A549 (cell line): ENCODE measurements at regions not wholly inside any gene's neighbourhood (a gene's known extent, or its start where the extent isn't known, plus 50 kb on each side); places are given as distances from the start of the nearest gene placed in this dataset.

ENCODE experiments used
- ATAC-seq, 2 experiments: fragments of 200-7000 bp in 1 of 2; fragments of >200 bp in 1 of 2; cut with Nextera tagmentation in 1 of 2; cut with Tn5 transposase in 1 of 2; 3 replicates each; pipeline versions ENCODE4 v1.8.0 to v1.9.1; 2018 to 2020; ENCODE audit warnings: mild to moderate bottlenecking in 1 of 2, moderate library complexity in 1 of 2
- CTCF ChIA-PET: fragments of 300-600 bp; sonication (Branson Sonifier 250); formaldehyde crosslinking; extraction: SDS; loops from one replicate; lab custom pipeline; 2021; ENCODE audit warnings: antibody characterized with exemption, inconsistent platforms; lab: Yijun Ruan, JAX
- POLR2A ChIA-PET: fragments of 350-600 bp; formaldehyde crosslinking; extraction: SDS; loops from one replicate; lab custom pipeline; 2021; ENCODE audit warnings: antibody characterized with exemption, inconsistent platforms; lab: Yijun Ruan, JAX
- DNase-seq, 2 experiments: peaks; one replicate each; pipeline versions ENCODE4 v3.0.0 to v3.0.0-alpha.2; 2011 to 2016; ENCODE audit warnings: low read depth in 1 of 2, low spot score in 1 of 2
- FAIRE-seq: peaks from 2 replicates; lab custom pipeline; 2011; peaks lifted over from hg19 to GRCh38; lab: Jason Lieb, UNC
- H3K27ac ChIP-seq, 2 experiments: fragments of >200 bp; sonication (Bioruptor Twin); formaldehyde crosslinking; 3 replicates each; pipeline ENCODE4 v1.5.1; 2016 to 2017
- H3K4me1 ChIP-seq: fragments of >200 bp; sonication (Bioruptor Twin); formaldehyde crosslinking; 3 replicates; pipeline ENCODE4 v1.6.1; 2016
- H3K4me2 ChIP-seq: fragments of >200 bp; sonication (Bioruptor Twin); formaldehyde crosslinking; 3 replicates; pipeline ENCODE4 v1.6.1; 2016
- H3K4me3 ChIP-seq: fragments of >200 bp; sonication (Bioruptor Twin); formaldehyde crosslinking; 3 replicates; pipeline ENCODE4 v1.5.1; 2016
- H3K9me3 ChIP-seq: fragments of >200 bp; sonication (Bioruptor Twin); formaldehyde crosslinking; 3 replicates; pipeline ENCODE4 v1.6.1; 2016
- BHLHE40 ChIP-seq: IDR thresholded peaks from 2 replicates; pipeline ENCODE4 v1.6.1; 2012; ENCODE audit warnings: low read depth, low read length, inconsistent platforms
- CTCF ChIP-seq: fragments of >200 bp; sonication (Bioruptor Twin); formaldehyde crosslinking; IDR thresholded peaks from 3 replicates; pipeline ENCODE4 v1.5.1; 2016
- EHMT2 ChIP-seq: fragments of 200-600 bp; sonication (generic); IDR thresholded peaks from 2 replicates; pipeline ENCODE4 v1.6.1; 2016; ENCODE audit warnings: antibody characterized with exemption, low read depth, mild to moderate bottlenecking, moderate library complexity
- ELK1 ChIP-seq: fragments of 150-350 bp; IDR thresholded peaks from 2 replicates; pipeline ENCODE4 v1.6.1; 2014; ENCODE audit warnings: low read depth, mild to moderate bottlenecking, low read length
- ESRRA ChIP-seq: fragments of 150-350 bp; IDR thresholded peaks from 2 replicates; pipeline ENCODE4 v1.6.1; 2014; ENCODE audit warnings: mild to moderate bottlenecking, low read length, borderline replicate concordance
- GATA3 ChIP-seq: IDR thresholded peaks from 2 replicates; pipeline ENCODE4 v1.6.1; 2012; ENCODE audit warnings: borderline replicate concordance
- HEYL ChIP-seq: fragments of 250-450 bp; sonication (Bioruptor Pico); IDR thresholded peaks from 2 replicates; pipeline ENCODE4 v1.8.0; 2021; ENCODE audit warnings: mild to moderate bottlenecking, moderate library complexity
- HOXB13 ChIP-seq: fragments of 250-450 bp; sonication (Bioruptor Pico); IDR thresholded peaks from 2 replicates; pipeline ENCODE4 v1.5.0; 2020; ENCODE audit warnings: low read depth, mild to moderate bottlenecking, moderate library complexity
- JUN ChIP-seq, 2 experiments: fragments of >200 bp; sonication (Bioruptor Twin); formaldehyde crosslinking; IDR thresholded peaks; 2 replicates in 1 of 2; 3 replicates in 1 of 2; pipeline ENCODE4 v1.6.1; 2016 to 2017
- JUNB ChIP-seq: fragments of >200 bp; sonication (Bioruptor Twin); formaldehyde crosslinking; IDR thresholded peaks from 2 replicates; pipeline ENCODE4 v1.6.1; 2016
- MAFK ChIP-seq: fragments of 450-650 bp; IDR thresholded peaks from 2 replicates; pipeline ENCODE4 v1.6.1; 2014; ENCODE audit not compliant: partially characterized antibody
- MAZ ChIP-seq: fragments of 150-350 bp; IDR thresholded peaks from 2 replicates; pipeline ENCODE4 v1.6.1; 2014; ENCODE audit warnings: antibody characterized with exemption, low read depth, low read length, borderline replicate concordance
- MYC ChIP-seq: IDR thresholded peaks from 2 replicates; pipeline ENCODE4 v1.6.1; 2012; ENCODE audit warnings: mild to moderate bottlenecking, inconsistent platforms, low read length, improper control_type of control experiment, borderline replicate concordance
- POLR2A ChIP-seq: IDR thresholded peaks from 2 replicates; pipeline ENCODE4 v1.6.1; 2012; ENCODE audit warnings: mild to moderate bottlenecking, low read length
- POLR2AphosphoS2 ChIP-seq: conservative IDR thresholded peaks from 2 replicates; pipeline ENCODE4 v1.6.1; 2012; ENCODE audit warnings: low read length, improper control_type of control experiment, inconsistent platforms
- RARB ChIP-seq: fragments of 250-450 bp; sonication (Bioruptor Pico); IDR thresholded peaks from 2 replicates; pipeline ENCODE4 v1.8.0; 2021; ENCODE audit warnings: mild to moderate bottlenecking, moderate library complexity
- RCOR1 ChIP-seq: fragments of 150-350 bp; IDR thresholded peaks from 2 replicates; pipeline ENCODE4 v1.6.1; 2014; ENCODE audit warnings: antibody characterized with exemption, low read length, low read depth
- SMC3 ChIP-seq: fragments of >200 bp; sonication (Bioruptor Twin); formaldehyde crosslinking; IDR thresholded peaks from 3 replicates; pipeline ENCODE4 v1.6.1; 2018; ENCODE audit warnings: inconsistent platforms
- TP53 ChIP-seq: fragments of 250-450 bp; sonication (Bioruptor Pico); IDR thresholded peaks from 2 replicates; pipeline ENCODE4 v1.5.0; 2021; ENCODE audit warnings: mild to moderate bottlenecking, moderate library complexity
- ZFP36 ChIP-seq: fragments of 450-650 bp; IDR thresholded peaks from 2 replicates; pipeline ENCODE4 v1.6.1; 2014; ENCODE audit warnings: borderline replicate concordance; ENCODE audit not compliant: partially characterized antibody
- ZNF302 ChIP-seq: fragments of 250-450 bp; sonication (Bioruptor Pico); IDR thresholded peaks from 2 replicates; pipeline ENCODE4 v1.9.0; 2021; ENCODE audit warnings: inconsistent platforms, mild to moderate bottlenecking, moderate library complexity
- WGBS: methylation state at CpG from one replicate; pipeline ENCODE4 v1.1.6; 2017; ENCODE audit errors: missing lambda C conversion rate; 5-methylcytosine and 5-hydroxymethylcytosine counted together
- TF ChIP-seq, protein P1 (sequence below): IDR thresholded peaks from 2 replicates; pipeline ENCODE4 v1.6.1; 2012
- TF ChIP-seq, protein P2 (sequence below): fragments of 250-450 bp; sonication (Bioruptor Pico); IDR thresholded peaks from 2 replicates; pipeline ENCODE4 v1.5.0; 2021; ENCODE audit warnings: mild to moderate bottlenecking, moderate library complexity, borderline replicate concordance
- TF ChIP-seq, protein P3 (sequence below): fragments of 250-450 bp; sonication (Bioruptor Pico); IDR thresholded peaks from 2 replicates; pipeline ENCODE4 v1.5.0; 2020; ENCODE audit warnings: low read depth, mild to moderate bottlenecking, moderate library complexity

DNA sequence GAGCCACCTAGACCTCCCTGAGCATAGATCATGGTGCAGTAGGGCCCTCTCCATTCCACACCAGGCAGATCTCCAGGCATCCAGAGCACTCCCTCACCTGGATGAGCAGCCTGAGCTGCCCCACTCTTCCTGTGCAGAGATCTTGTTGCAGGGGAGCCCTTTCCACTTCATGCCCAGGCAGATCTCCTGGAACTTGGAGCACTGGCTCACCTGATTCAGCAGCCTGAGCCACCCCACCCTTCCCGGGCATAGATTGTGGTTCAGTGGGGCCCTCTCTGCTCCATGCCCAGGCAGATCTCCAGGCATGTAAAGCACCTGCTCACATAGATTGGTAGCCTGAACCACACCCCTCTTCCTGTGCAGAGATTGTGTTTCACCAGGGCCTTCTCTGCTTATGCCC lies 78.0 kb downstream of the SEC16B start:
- H3K9me3 ChIP-seq, result peaks cover 3% of the 10 kb centered on the region; the same call in 2 of the 3 replicates
- CTCF ChIA-PET, result no interaction called here
- WGBS, result 29% methylated on average over 1 of the region's 1 CpG
- H3K4me2 ChIP-seq, result no peak overlapping the region
- DNase-seq (no peak), ATAC-seq (no peak), FAIRE-seq (no peak)
- no peak for TF ChIP-seq RARB (CRISPR knock-in tag)
- TF ChIP-seq BHLHE40, result no peak
- TF ChIP-seq RCOR1, result no peak
- TF ChIP-seq GATA3, result no peak
- no peak for TF ChIP-seq JUN (IDR thresholded peaks at IDR 0.05)
- no peak for TF ChIP-seq ZNF302 (CRISPR knock-in tag)
- TF ChIP-seq MAZ, result no peak
- no peak for TF ChIP-seq TP53 (CRISPR knock-in tag)
- TF ChIP-seq MAFK, result no peak
- TF ChIP-seq, protein P1, sequence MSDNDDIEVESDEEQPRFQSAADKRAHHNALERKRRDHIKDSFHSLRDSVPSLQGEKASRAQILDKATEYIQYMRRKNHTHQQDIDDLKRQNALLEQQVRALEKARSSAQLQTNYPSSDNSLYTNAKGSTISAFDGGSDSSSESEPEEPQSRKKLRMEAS, result no peak
- TF ChIP-seq ZFP36, result no peak
- TF ChIP-seq, protein P2, sequence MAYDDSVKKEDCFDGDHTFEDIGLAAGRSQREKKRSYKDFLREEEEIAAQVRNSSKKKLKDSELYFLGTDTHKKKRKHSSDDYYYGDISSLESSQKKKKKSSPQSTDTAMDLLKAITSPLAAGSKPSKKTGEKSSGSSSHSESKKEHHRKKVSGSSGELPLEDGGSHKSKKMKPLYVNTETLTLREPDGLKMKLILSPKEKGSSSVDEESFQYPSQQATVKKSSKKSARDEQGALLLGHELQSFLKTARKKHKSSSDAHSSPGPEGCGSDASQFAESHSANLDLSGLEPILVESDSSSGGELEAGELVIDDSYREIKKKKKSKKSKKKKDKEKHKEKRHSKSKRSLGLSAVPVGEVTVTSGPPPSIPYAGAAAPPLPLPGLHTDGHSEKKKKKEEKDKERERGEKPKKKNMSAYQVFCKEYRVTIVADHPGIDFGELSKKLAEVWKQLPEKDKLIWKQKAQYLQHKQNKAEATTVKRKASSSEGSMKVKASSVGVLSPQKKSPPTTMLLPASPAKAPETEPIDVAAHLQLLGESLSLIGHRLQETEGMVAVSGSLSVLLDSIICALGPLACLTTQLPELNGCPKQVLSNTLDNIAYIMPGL (CRISPR knock-in tag), result no peak
- TF ChIP-seq JUNB, result no peak
- TF ChIP-seq HEYL, result no peak
- no peak for TF ChIP-seq ESRRA
- no peak for TF ChIP-seq POLR2AphosphoS2
- no peak for TF ChIP-seq HOXB13 (CRISPR knock-in tag)
- H3K4me1 ChIP-seq, result no peaks in the 10 kb centered on the region
- no peak overlapping the region for H3K27ac ChIP-seq
- POLR2A ChIA-PET, result no interaction called here
- no peak overlapping the region for H3K4me3 ChIP-seq

DNA sequence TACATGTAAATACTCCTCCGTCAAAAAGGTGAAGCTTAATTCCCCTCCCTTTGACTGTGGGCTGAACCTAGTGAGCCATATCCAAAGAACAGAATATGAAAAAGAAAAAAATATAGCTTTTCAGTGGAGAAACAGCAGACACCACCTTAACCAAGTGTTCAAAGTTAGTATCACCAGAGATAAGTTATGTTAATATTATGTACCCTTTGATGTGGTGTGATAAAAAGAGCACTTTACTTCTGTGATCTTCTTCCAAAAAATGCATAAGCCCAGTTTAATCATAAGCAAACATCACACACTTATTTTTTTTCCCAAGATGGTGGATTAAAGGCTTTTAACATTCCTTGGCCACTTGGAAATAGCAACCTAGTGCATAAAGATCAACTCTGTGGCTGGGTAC lies 79.4 kb downstream of the SEC16B start:
- Histone ChIP-seq H3K27ac (no peak overlapping the region), H3K4me3 (no peak overlapping the region), H3K4me2 (no peak overlapping the region), H3K4me1 (no peaks in the 10 kb centered on the region), H3K9me3 (peaks cover 3% of the 10 kb centered on the region; the same call in 2 of the 3 replicates)
- ChIA-PET POLR2A (no interaction called here), CTCF (no interaction called here)
- TF ChIP-seq EHMT2 (no peak), SMC3 (no peak), CTCF (no peak), ELK1 (no peak), MAZ (no peak), HOXB13 (CRISPR knock-in tag) (no peak), MYC (no peak), TP53 (CRISPR knock-in tag) (no peak), POLR2A (no peak)
- TF ChIP-seq, protein P3, sequence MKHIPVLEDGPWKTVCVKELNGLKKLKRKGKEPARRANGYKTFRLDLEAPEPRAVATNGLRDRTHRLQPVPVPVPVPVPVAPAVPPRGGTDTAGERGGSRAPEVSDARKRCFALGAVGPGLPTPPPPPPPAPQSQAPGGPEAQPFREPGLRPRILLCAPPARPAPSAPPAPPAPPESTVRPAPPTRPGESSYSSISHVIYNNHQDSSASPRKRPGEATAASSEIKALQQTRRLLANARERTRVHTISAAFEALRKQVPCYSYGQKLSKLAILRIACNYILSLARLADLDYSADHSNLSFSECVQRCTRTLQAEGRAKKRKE (CRISPR knock-in tag), result no peak
- FAIRE-seq, result no peak
- DNase-seq, result no peak
- 0% methylated on average over 1 of the region's 1 CpG for WGBS
- ATAC-seq, result no peak
